Stimulated activated memory B cell treated with anti-CD40 and anti-IgM and Interleukin-4, amounts not matched to agents 10 μg/mL and 1 μg/mL and 100 μg/mL, for 72 hours (primary cell): ENCODE measurements at regions not wholly inside any gene's neighbourhood (a gene's known extent, or its start where the extent isn't known, plus 50 kb on each side); places are given as distances from the start of the nearest gene placed in this dataset.
"Not testable (repeated sequence)": the region's sequence is repeated elsewhere in the genome, so short reads cannot be mapped to it uniquely, and the experiment has no call there.

Experiments
- ATAC-seq: fragments of 150-1000 bp; cut with Tn5 transposase; 2 replicates; pipeline ENCODE4 v1.10.0; 2021
- H3K27ac Mint-ChIP-seq: one replicate; pipeline ENCODE4 v1.8.0; 2022; ENCODE audit warnings: mild to moderate bottlenecking, mixed read lengths
- H3K27me3 Mint-ChIP-seq: one replicate; pipeline ENCODE4 v1.8.0; 2022; ENCODE audit warnings: mixed read lengths
- H3K36me3 Mint-ChIP-seq: one replicate; pipeline ENCODE4 v1.8.0; 2022; ENCODE audit warnings: mixed read lengths
- H3K4me1 Mint-ChIP-seq: one replicate; pipeline ENCODE4 v1.8.0; 2022; ENCODE audit warnings: mixed read lengths
- H3K4me3 Mint-ChIP-seq: one replicate; pipeline ENCODE4 v1.8.0; 2022; ENCODE audit warnings: mild to moderate bottlenecking, moderate library complexity, mixed read lengths
- H3K9me3 Mint-ChIP-seq: one replicate; pipeline ENCODE4 v1.8.0; 2022; ENCODE audit warnings: mixed read lengths

GRCh38 chr1:187903223-187903622 lies 1074.5 kb downstream of the PLA2G4A start:
- no peak overlapping the region for H3K27ac Mint-ChIP-seq
- H3K4me1 Mint-ChIP-seq = no peaks in the 10 kb centered on the region
- ATAC-seq = no peak
- no peak overlapping the region for H3K4me3 Mint-ChIP-seq
- peaks cover 2% of the 10 kb centered on the region for H3K9me3 Mint-ChIP-seq
- no peaks in the 10 kb centered on the region for H3K36me3 Mint-ChIP-seq
- no peaks in the 10 kb centered on the region for H3K27me3 Mint-ChIP-seq

- H3K4me1 Mint-ChIP-seq = no peaks in the 10 kb centered on the region
- no peak overlapping the region for H3K27ac Mint-ChIP-seq
- H3K36me3 Mint-ChIP-seq = no peaks in the 10 kb centered on the region
- H3K4me3 Mint-ChIP-seq = no peak overlapping the region
- no peaks in the 10 kb centered on the region for H3K27me3 Mint-ChIP-seq
- ATAC-seq = no peak
- peaks cover 5% of the 10 kb centered on the region for H3K9me3 Mint-ChIP-seq
Observed at GRCh38 chr1:187909382-187909781, 1080.6 kb downstream of the PLA2G4A start.

- Mint-ChIP-seq H3K27me3 (no peaks in the 10 kb centered on the region), H3K27ac (no peak overlapping the region), H3K4me3 (no peak overlapping the region), H3K9me3 (peaks cover 5% of the 10 kb centered on the region), H3K4me1 (no peaks in the 10 kb centered on the region), H3K36me3 (no peaks in the 10 kb centered on the region)
- ATAC-seq = no peak
Observed at GRCh38 chr1:187911820-187912219, 1083.1 kb downstream of the PLA2G4A start.

GRCh38 chr1:187920976-187921375 lies 1092.2 kb downstream of the PLA2G4A start:
- Mint-ChIP-seq H3K4me3 (no peak overlapping the region), H3K27me3 (no peaks in the 10 kb centered on the region), H3K36me3 (no peaks in the 10 kb centered on the region), H3K4me1 (no peaks in the 10 kb centered on the region), H3K9me3 (no peaks in the 10 kb centered on the region), H3K27ac (no peak overlapping the region)
- ATAC-seq = no peak

GRCh38 chr1:187921426-187921825 lies 1092.7 kb downstream of the PLA2G4A start:
- Mint-ChIP-seq H3K9me3 (no peaks in the 10 kb centered on the region), H3K4me3 (no peak overlapping the region), H3K27ac (no peak overlapping the region), H3K27me3 (no peaks in the 10 kb centered on the region), H3K4me1 (no peaks in the 10 kb centered on the region), H3K36me3 (no peaks in the 10 kb centered on the region)
- no peak for ATAC-seq

- no peak overlapping the region for H3K4me3 Mint-ChIP-seq
- H3K36me3 Mint-ChIP-seq = no peaks in the 10 kb centered on the region
- H3K4me1 Mint-ChIP-seq = no peaks in the 10 kb centered on the region
- H3K27me3 Mint-ChIP-seq = no peaks in the 10 kb centered on the region
- no peaks in the 10 kb centered on the region for H3K9me3 Mint-ChIP-seq
- no peak overlapping the region for H3K27ac Mint-ChIP-seq
- ATAC-seq = no peak
Observed at GRCh38 chr1:187922255-187922654, 1093.5 kb downstream of the PLA2G4A start.

- Mint-ChIP-seq H3K27ac (no peak overlapping the region), H3K9me3 (no peaks in the 10 kb centered on the region), H3K4me1 (no peaks in the 10 kb centered on the region), H3K27me3 (no peaks in the 10 kb centered on the region), H3K4me3 (no peak overlapping the region), H3K36me3 (no peaks in the 10 kb centered on the region)
- no peak for ATAC-seq
Observed at GRCh38 chr1:187924252-187924651, 1095.5 kb downstream of the PLA2G4A start.

- H3K9me3 Mint-ChIP-seq = no peaks in the 10 kb centered on the region
- no peak overlapping the region for H3K27ac Mint-ChIP-seq
- H3K4me1 Mint-ChIP-seq = no peaks in the 10 kb centered on the region
- H3K27me3 Mint-ChIP-seq = no peaks in the 10 kb centered on the region
- H3K36me3 Mint-ChIP-seq = no peaks in the 10 kb centered on the region
- no peak for ATAC-seq
- no peak overlapping the region for H3K4me3 Mint-ChIP-seq
Observed at GRCh38 chr1:187928288-187928687, 1099.5 kb downstream of the PLA2G4A start.

- Mint-ChIP-seq H3K4me3 (no peak overlapping the region), H3K9me3 (no peaks in the 10 kb centered on the region), H3K27ac (no peak overlapping the region), H3K4me1 (no peaks in the 10 kb centered on the region), H3K36me3 (no peaks in the 10 kb centered on the region), H3K27me3 (no peaks in the 10 kb centered on the region)
- ATAC-seq = no peak
Observed at GRCh38 chr1:187928696-187929095, 1099.9 kb downstream of the PLA2G4A start.

- Mint-ChIP-seq H3K4me3 (no peak overlapping the region), H3K27ac (no peak overlapping the region), H3K36me3 (no peaks in the 10 kb centered on the region), H3K4me1 (no peaks in the 10 kb centered on the region), H3K9me3 (no peaks in the 10 kb centered on the region), H3K27me3 (no peaks in the 10 kb centered on the region)
- no peak for ATAC-seq
Observed at GRCh38 chr1:187931776-187932175, 1103.0 kb downstream of the PLA2G4A start.

GRCh38 chr1:187933562-187934419 lies 1105.0 kb downstream of the PLA2G4A start:
- H3K4me1 Mint-ChIP-seq = no peaks in the 10 kb centered on the region
- ATAC-seq = no peak
- no peaks in the 10 kb centered on the region for H3K9me3 Mint-ChIP-seq
- no peak overlapping the region for H3K27ac Mint-ChIP-seq
- no peaks in the 10 kb centered on the region for H3K36me3 Mint-ChIP-seq
- H3K27me3 Mint-ChIP-seq = no peaks in the 10 kb centered on the region
- H3K4me3 Mint-ChIP-seq = no peak overlapping the region

- Mint-ChIP-seq H3K27ac (no peak overlapping the region), H3K4me1 (no peaks in the 10 kb centered on the region), H3K9me3 (peaks cover 3% of the 10 kb centered on the region), H3K27me3 (no peaks in the 10 kb centered on the region), H3K36me3 (no peaks in the 10 kb centered on the region), H3K4me3 (no peak overlapping the region)
- no peak for ATAC-seq
Observed at GRCh38 chr1:187936667-187937066, 1107.9 kb downstream of the PLA2G4A start.

- H3K9me3 Mint-ChIP-seq = peaks cover 4% of the 10 kb centered on the region
- H3K4me3 Mint-ChIP-seq = no peak overlapping the region
- H3K27ac Mint-ChIP-seq = no peak overlapping the region
- H3K4me1 Mint-ChIP-seq = no peaks in the 10 kb centered on the region
- ATAC-seq = no peak
- no peaks in the 10 kb centered on the region for H3K27me3 Mint-ChIP-seq
- no peaks in the 10 kb centered on the region for H3K36me3 Mint-ChIP-seq
Observed at GRCh38 chr1:187938092-187938491, 1109.3 kb downstream of the PLA2G4A start.

- H3K27ac Mint-ChIP-seq = no peak overlapping the region
- H3K36me3 Mint-ChIP-seq = no peaks in the 10 kb centered on the region
- H3K27me3 Mint-ChIP-seq = no peaks in the 10 kb centered on the region
- H3K4me1 Mint-ChIP-seq = no peaks in the 10 kb centered on the region
- ATAC-seq = no peak
- peaks cover 12% of the 10 kb centered on the region for H3K9me3 Mint-ChIP-seq
- H3K4me3 Mint-ChIP-seq = no peak overlapping the region
Observed at GRCh38 chr1:187942986-187943385, 1114.2 kb downstream of the PLA2G4A start.

- Mint-ChIP-seq H3K36me3 (no peaks in the 10 kb centered on the region), H3K4me3 (no peak overlapping the region), H3K27ac (no peak overlapping the region), H3K9me3 (peaks cover 12% of the 10 kb centered on the region), H3K27me3 (no peaks in the 10 kb centered on the region), H3K4me1 (no peaks in the 10 kb centered on the region)
- no peak for ATAC-seq
Observed at GRCh38 chr1:187943606-187944403, 1115.1 kb downstream of the PLA2G4A start.

- not testable (repeated sequence) for H3K27ac Mint-ChIP-seq, H3K4me3 Mint-ChIP-seq, H3K36me3 Mint-ChIP-seq, H3K27me3 Mint-ChIP-seq, H3K4me1 Mint-ChIP-seq, ATAC-seq
- peaks cover 13% of the 10 kb centered on the region for H3K9me3 Mint-ChIP-seq
Observed at GRCh38 chr1:187946661-187947060, 1117.9 kb downstream of the PLA2G4A start.
